ELR (cell line): ENCODE measurements at regions not wholly inside any gene's neighbourhood (a gene's known extent, or its start where the extent isn't known, plus 50 kb on each side); places are given as distances from the start of the nearest gene placed in this dataset.
"Not testable (repeated sequence)": the region's sequence is repeated elsewhere in the genome, so short reads cannot be mapped to it uniquely, and the experiment has no call there.

Experiments
- DNase-seq: peaks from one replicate; pipeline ENCODE4 v3.0.0-alpha.2; 2015; ENCODE audit warnings: low read depth

- no peak for DNase-seq
These were observed 291.6 kb downstream of the DAD1 start for GRCh38 chr14:22297376-22297775.

- DNase-seq, result peak; percentile 53
These were observed 292.3 kb downstream of the DAD1 start for GRCh38 chr14:22296722-22297121.

- DNase-seq, result no peak
These were observed 292.9 kb downstream of the DAD1 start for GRCh38 chr14:22296088-22296487.

DNA sequence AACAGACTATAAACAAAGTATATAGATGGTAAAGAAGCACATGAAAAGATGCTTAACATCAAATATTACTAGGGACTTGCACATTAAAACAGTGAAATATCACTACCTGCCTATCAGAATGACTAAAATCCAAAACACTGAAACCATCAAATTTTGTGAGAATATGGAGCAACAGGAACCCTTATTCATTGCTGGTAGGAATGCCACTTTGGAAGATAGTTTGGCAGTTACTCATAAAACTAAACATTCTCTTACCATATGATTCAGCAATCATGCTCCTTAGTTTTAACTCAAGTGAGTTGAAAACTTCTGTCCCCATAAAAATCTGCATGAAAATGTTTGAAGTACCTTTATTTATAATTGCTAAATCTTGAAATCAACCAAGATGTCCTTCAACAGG, 297.6 kb downstream of the DAD1 start:
- peak; percentile 21 for DNase-seq

DNA sequence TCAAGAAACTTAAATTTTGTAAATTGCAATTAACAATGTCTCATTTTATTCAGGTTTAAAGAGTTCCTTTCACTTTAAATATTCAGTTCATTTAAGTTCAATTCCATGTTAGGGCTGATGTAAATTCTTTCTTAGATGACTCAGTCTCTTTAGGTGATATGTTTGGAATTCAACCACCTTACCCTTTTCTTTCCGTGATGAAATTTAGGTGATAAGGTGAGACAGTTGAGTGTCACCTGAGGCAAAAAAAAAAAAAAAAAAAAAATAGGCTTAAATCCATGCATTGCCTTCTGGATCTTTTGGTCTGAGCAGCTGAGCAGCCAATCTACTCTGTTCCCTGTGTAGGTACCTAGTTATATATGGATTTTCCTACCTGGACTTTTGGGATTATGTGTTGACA, 299.5 kb downstream of the DAD1 start:
- no peak for DNase-seq

GRCh38 chr14:22285991-22286390, 303.0 kb downstream of the DAD1 start:
- no peak for DNase-seq

GRCh38 chr14:22282949-22283348, 306.1 kb downstream of the DAD1 start:
- DNase-seq, result no peak

DNA sequence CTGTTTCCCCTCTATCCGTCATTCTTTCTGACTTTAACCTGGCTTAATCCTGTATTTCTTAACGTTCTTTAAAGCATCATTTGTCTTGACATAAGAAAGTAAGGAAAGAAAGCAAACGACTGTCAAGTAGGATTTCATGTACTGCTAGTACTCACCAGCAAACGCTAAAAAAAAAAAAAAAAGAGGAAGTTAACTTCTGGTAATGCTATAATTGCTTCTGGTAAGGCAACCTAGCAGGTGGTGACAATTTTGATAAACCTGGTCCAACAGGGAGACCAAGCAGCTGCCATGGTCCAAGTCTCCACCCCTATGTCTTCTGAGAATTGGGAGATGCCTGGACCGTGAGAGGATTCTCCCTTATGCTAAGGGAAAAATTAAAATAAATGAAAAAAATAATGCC, 306.6 kb downstream of the DAD1 start:
- DNase-seq, result no peak

DNA sequence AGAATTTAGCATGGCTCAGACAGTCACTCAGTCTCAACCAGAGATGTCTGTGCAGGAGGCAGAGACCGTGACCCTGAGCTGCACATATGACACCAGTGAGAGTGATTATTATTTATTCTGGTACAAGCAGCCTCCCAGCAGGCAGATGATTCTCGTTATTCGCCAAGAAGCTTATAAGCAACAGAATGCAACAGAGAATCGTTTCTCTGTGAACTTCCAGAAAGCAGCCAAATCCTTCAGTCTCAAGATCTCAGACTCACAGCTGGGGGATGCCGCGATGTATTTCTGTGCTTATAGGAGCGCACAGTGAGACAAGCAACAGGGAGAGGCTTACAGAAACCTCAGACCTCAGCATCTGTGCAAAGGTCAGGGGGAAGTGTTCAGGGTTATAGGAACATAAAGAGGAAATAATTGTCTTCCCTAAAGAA, 307.6 kb downstream of the DAD1 start:
- DNase-seq, result not testable (repeated sequence)

- no peak for DNase-seq
These were observed 308.3 kb downstream of the DAD1 start for GRCh38 chr14:22280497-22281316.

DNA sequence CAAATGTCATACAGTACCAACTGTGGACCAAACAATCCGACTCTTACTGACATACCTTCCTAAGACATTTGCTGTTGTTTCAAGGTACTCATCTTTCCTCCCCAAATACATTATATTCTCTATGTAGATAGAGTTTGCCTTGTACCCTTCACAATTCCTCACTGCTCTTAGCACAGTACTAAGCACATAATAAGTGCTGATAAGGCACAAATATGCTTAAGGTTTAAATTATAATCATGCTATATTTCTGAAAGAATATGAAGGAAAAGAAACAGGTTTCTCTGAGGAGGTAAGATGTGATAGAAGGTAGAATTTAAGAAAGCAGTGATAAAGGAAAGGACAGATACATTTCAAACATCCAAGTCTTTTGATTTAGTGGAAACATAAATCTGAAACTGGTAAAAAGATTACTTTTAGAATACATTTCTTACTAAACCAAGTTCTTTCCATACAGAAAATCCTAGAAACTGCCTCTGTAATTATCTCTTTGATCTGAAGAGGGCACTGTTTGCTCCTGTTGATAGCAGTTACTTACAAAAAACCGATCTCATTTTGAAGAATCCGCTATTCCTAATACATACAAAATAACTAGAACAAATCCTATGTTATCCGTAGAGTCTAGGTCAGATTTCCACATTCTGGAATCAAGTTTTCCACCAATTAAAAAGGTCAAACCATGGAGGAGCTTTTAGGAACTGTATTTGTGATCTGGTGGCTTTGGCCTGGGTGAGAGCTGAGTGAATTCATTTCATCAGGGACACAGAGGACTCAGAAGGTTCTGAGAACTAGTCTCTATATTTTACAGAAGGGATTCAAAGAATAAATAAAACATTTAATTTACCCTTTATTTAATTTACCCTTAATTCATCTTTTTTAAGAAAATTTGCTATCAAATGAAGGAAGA, 311.9 kb downstream of the DAD1 start:
- peak; percentile 31 for DNase-seq

DNA sequence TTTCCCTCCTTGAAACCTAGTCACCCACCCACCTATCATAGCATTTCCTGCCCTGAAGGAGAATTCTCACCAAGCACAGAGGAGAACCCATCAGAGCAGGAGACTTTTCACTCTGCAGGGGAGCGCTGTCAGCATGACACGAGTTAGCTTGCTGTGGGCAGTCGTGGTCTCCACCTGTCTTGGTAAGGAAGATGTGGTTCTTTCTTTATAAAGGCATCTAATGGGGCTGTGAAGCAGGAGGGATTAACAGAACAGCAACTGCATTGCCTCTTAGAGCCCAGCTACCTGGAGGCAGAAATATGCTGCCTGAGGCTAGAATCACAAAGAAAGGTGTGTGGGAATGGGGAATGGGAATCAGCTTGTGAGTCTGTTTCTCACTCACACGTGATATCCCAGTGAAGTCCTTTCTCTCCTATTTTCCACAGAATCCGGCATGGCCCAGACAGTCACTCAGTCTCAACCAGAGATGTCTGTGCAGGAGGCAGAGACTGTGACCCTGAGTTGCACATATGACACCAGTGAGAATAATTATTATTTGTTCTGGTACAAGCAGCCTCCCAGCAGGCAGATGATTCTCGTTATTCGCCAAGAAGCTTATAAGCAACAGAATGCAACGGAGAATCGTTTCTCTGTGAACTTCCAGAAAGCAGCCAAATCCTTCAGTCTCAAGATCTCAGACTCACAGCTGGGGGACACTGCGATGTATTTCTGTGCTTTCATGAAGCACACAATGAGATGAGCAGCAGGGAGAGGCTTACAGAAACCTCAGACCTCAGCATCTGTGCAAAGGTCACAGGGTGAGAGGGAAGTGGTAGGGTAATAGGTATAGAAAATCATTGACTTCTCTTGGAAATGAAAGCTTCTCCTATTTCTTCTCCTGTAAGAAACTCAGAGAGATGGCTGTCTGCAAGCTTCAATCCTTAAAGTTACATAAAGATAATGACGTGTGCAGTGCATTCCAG, 316.9 kb downstream of the DAD1 start:
- DNase-seq, result no peak

DNA sequence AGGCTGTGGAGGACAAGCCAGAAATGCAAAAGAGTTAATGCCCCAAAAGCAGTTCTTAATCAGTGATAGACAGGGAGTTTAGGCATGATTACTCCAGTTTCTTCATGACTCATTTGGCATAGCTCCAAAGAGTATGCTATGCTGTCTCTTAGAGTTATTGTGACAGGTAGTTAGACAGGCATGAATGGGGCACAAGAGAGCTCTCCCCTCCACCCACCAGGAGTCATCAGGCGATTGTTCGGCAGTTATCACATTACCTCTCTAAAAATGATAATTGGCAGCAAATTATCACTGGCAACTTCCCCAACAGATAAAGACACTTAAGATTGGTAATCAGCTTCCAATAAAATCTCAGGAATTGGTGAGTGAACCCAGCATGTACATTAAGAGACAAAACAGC, 320.1 kb downstream of the DAD1 start:
- DNase-seq, result peak; percentile 49

- DNase-seq, result no peak
These were observed 322.3 kb downstream of the DAD1 start for GRCh38 chr14:22266683-22267082.

DNA sequence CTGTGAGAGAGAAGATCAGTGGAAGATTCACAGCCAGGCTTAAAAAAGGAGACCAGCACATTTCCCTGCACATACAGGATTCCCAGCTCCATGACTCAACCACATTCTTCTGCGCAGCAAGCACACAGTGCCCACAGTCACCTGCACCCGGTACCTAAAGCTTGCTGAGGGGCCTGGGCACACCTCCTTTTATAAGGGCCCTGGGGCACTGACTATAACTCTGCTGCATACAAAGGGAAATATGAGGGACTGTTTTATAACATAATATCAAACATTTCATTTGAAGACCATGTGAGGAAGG, 322.9 kb downstream of the DAD1 start:
- DNase-seq, result no peak

DNA sequence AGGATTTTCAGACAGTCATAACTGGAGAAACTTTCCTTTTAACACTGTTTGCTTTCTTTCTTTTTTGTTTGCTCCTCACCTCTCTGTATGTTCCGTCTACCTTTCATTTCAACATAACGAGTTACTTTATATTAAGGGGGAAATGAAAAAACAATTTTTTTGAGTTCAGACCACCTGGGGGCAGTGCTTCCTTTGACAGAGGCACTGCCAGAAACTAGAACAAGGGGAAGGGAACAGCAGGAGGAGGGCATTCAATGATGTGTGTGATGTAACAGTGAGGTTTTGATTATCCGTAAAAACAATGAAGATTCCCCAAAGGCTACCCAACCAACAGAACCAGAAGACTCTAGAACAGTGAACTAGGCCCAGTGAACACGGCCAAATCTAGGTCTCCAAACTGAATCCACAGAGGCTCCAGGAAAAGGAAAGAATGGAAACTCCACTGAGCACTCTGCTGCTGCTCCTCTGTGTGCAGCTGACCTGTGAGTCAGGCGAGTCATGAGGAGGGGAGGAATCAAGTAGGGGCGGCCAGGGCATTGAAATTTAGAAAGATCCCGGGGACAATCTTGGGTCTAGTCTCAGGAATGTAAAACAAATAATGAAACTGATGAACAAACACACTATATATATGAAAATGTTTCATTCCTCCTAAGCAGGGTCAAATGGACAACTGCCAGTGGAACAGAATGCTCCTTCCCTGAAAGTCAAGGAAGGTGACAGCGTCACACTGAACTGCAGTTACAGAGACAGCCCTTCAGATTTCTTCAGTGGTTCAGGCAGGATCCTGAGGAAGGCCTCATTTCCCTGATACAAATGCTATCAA, 323.5 kb downstream of the DAD1 start:
- no peak for DNase-seq

DNA sequence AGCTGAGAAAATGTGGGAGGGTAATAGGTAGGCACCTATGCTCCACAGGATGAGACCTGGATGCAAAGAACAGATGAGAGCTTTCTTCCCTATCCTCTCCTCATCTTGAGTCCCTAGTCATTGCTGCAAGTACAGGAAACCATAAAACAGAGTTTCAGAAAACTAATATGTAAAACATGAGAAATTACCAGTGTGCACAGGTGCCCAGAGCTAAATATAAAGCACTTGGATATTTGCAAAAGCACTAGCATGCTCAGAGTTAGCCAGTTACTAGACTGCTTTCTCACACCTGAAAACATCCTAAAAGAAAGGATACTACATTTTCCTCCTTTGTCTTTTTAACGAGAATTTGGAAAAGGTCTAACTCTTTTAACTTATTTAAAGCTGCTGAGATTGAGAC, 324.3 kb downstream of the DAD1 start:
- no peak for DNase-seq

DNA sequence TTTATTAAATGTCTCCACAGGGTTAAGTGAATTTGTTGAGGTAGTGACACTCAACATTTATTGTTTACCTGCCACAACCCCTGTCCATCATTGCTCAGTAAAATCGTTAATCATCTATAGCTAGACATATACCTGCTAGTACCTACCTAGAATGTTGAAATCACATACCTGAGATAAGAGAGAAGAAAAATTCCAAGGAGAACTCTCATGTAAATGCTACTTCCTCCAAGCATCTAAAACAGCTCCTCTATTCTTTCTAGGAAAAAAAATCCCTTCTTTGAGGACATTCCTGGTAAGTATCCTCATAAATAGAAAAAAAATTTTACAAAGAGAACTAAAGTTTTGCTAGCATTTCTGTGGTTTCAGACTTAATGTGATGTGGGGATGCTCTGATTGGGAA, 325.1 kb downstream of the DAD1 start:
- DNase-seq, result no peak

GRCh38 chr14:22262881-22263280, 326.1 kb downstream of the DAD1 start:
- DNase-seq, result no peak

DNA sequence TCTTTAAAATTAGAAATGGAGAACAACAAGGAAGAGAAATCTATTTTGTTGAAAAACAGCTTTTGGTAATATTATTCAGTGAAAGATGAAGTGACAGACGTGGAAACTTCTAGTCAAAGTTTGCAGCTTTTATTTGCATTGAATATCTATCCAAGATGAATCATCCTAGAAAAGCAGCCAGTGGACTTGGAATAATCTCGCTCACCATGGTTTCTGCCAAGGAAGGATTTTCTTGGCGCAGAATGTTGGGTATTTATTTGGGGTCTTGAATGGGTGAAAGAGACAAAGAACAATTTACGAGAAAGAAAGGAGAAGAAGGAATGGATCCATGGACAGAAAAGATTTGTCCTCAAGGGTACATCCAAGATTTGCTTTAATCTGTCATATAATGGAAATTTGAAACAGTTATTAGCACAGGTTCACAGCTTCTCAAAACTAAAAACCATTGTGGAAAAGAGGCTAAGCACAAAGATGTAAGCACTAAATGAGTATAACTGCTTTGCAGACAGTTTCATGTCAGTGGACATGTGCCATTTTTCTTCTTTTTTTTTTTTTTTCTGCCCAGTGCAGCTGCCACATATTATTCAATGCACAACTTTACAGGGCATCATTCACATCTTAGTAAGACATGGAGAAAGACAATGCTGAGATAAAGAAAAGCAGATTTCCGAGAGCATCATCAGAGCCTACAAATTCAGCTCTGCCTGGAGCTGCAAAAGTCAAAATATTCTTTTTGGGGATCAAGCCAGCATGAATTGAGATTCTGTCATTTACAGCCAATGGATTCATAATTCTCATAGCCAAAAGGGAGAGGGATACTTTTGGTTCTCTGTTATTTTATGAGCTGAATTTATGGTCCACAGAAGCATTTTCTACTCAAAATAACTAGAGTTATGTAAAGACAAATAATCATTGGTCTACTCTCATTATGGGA, 333.7 kb downstream of the DAD1 start:
- no peak for DNase-seq
